IMR-90 (cell line): ENCODE measurements at regions not wholly inside any gene's neighbourhood (a gene's known extent, or its start where the extent isn't known, plus 50 kb on each side); places are given as distances from the start of the nearest gene placed in this dataset.

Source experiments
- ATAC-seq: fragments of 200-7000 bp; cut with Tn5 transposase; 2 replicates; pipeline ENCODE4 v1.9.1; 2020; ENCODE audit warnings: low read depth, mild to moderate bottlenecking, moderate library complexity
- BruUV-seq: library from RNA; stranded (reverse); fragments of 400-500 nt; replicated peaks from 2 replicates; lab custom pipeline; 2021; lab: Mats Ljungman, UMichigan
- CTCF ChIA-PET: fragments of 300-600 bp; formaldehyde crosslinking; extraction: SDS; loops from one replicate; lab custom pipeline; 2021; ENCODE audit warnings: antibody characterized with exemption; lab: Yijun Ruan, JAX
- POLR2A ChIA-PET: fragments of 300-600 bp; sonication (Branson Sonifier 250); formaldehyde crosslinking; loops from one replicate; lab custom pipeline; 2022; ENCODE audit warnings: antibody characterized with exemption; ENCODE audit not compliant: unreplicated experiment; lab: Charles Lee
- DNase-seq: peaks from one replicate; pipeline ENCODE4 v3.0.0; 2013
- H2AFZ ChIP-seq: replicated peaks from 2 replicates; pipeline ENCODE3; 2013; ENCODE audit warnings: low read length, mild to moderate bottlenecking; ENCODE audit not compliant: poor library complexity
- H2AK5ac ChIP-seq: 2 replicates; pipeline ENCODE4 v1.6.1; 2013; ENCODE audit warnings: low read depth, low read length, inconsistent platforms
- H2AK9ac ChIP-seq: replicated peaks from 2 replicates; pipeline ENCODE3; 2013; ENCODE audit warnings: mild to moderate bottlenecking, low read depth, low read length, moderate library complexity; ENCODE audit not compliant: poor library complexity
- H2BK120ac ChIP-seq: 2 replicates; pipeline ENCODE4 v1.6.1; 2013; ENCODE audit warnings: low read depth, low read length, inconsistent platforms
- H2BK15ac ChIP-seq: 3 replicates; pipeline ENCODE4 v1.6.1; 2013; ENCODE audit warnings: low read depth, low read length, inconsistent platforms
- H2BK20ac ChIP-seq: 2 replicates; pipeline ENCODE4 v1.6.1; 2013; ENCODE audit warnings: low read depth, mild to moderate bottlenecking, inconsistent platforms, low read length, moderate library complexity
- H2BK5ac ChIP-seq: 2 replicates; pipeline ENCODE4 v1.6.1; 2013; ENCODE audit warnings: mild to moderate bottlenecking, low read depth, low read length, inconsistent platforms; ENCODE audit not compliant: poor library complexity, severe bottlenecking
- H3K14ac ChIP-seq: replicated peaks from 2 replicates; pipeline ENCODE4 v1.6.1; 2013; ENCODE audit warnings: low read depth, low read length, inconsistent platforms
- H3K18ac ChIP-seq: 2 replicates; pipeline ENCODE4 v1.6.1; 2013; ENCODE audit warnings: low read depth, low read length, control low read depth
- H3K23ac ChIP-seq: 2 replicates; pipeline ENCODE4 v1.6.1; 2013; ENCODE audit warnings: low read depth, low read length, inconsistent platforms
- H3K27ac ChIP-seq: 2 replicates; pipeline ENCODE4 v1.5.1; 2013; ENCODE audit warnings: mild to moderate bottlenecking, control low read depth, low read length; ENCODE audit not compliant: insufficient read depth
- H3K27me3 ChIP-seq: 2 replicates; pipeline ENCODE4 v1.6.1; 2013; ENCODE audit warnings: low read length; ENCODE audit not compliant: control insufficient read depth, insufficient read depth
- H3K36me3 ChIP-seq: 2 replicates; pipeline ENCODE4 v1.6.1; 2013; ENCODE audit warnings: low read length, mixed read lengths; ENCODE audit not compliant: control insufficient read depth, insufficient read depth
- H3K4ac ChIP-seq: 2 replicates; pipeline ENCODE4 v1.6.1; 2013; ENCODE audit warnings: low read depth, low read length, inconsistent platforms
- H3K4me1 ChIP-seq: 2 replicates; pipeline ENCODE4 v1.6.1; 2013; ENCODE audit warnings: low read length, mixed read lengths; ENCODE audit not compliant: control insufficient read depth, insufficient read depth
- H3K4me2 ChIP-seq: 2 replicates; pipeline ENCODE4 v1.6.1; 2013; ENCODE audit warnings: low read depth, mild to moderate bottlenecking, control low read depth, low read length, moderate library complexity
- H3K4me3 ChIP-seq: 2 replicates; pipeline ENCODE4 v1.5.1; 2013; ENCODE audit warnings: low read depth, mild to moderate bottlenecking, control low read depth, low read length, moderate library complexity; ENCODE audit not compliant: insufficient read depth
- H3K56ac ChIP-seq: 2 replicates; pipeline ENCODE4 v1.6.1; 2013; ENCODE audit warnings: low read length, inconsistent platforms; ENCODE audit not compliant: insufficient read depth; ENCODE audit errors: extremely low read depth
- H3K79me1 ChIP-seq, 2 experiments: 2 replicates each; pipeline ENCODE4 v1.6.1; 2013; ENCODE audit warnings: low read length in 2 of 2, inconsistent platforms in 1 of 2, low read depth in 1 of 2
- H3K9ac ChIP-seq: 2 replicates; pipeline ENCODE4 v1.6.1; 2013; ENCODE audit warnings: low read depth, low read length, control low read depth
- H3K9me1 ChIP-seq: 2 replicates; pipeline ENCODE4 v1.6.1; 2013; ENCODE audit warnings: low read length, inconsistent platforms; ENCODE audit not compliant: insufficient read depth
- H3K9me3 ChIP-seq: 2 replicates; pipeline ENCODE4 v1.6.1; 2013; ENCODE audit warnings: low read length; ENCODE audit not compliant: control insufficient read depth, insufficient read depth
- H4K20me1 ChIP-seq: 2 replicates; pipeline ENCODE4 v1.6.1; 2013; ENCODE audit warnings: low read length, inconsistent platforms; ENCODE audit not compliant: insufficient read depth
- H4K5ac ChIP-seq: 2 replicates; pipeline ENCODE4 v1.6.1; 2013; ENCODE audit warnings: mild to moderate bottlenecking, low read depth, low read length, control low read depth
- H4K8ac ChIP-seq, 2 experiments: 2 replicates each; pipeline ENCODE4 v1.6.1; 2013; ENCODE audit warnings: low read depth in 2 of 2, low read length in 2 of 2, control low read depth in 1 of 2, inconsistent platforms in 1 of 2
- H4K91ac ChIP-seq: 2 replicates; pipeline ENCODE4 v1.6.1; 2013; ENCODE audit warnings: low read depth, low read length, inconsistent platforms; ENCODE audit not compliant: insufficient read depth
- BHLHE40 ChIP-seq: fragments of 150-350 bp; IDR thresholded peaks from 2 replicates; pipeline ENCODE4 v1.6.1; 2016; ENCODE audit warnings: mild to moderate bottlenecking, low read depth, low read length
- CHD1 ChIP-seq: IDR thresholded peaks from 2 replicates; pipeline ENCODE4 v1.6.1; 2012; ENCODE audit warnings: low read depth, low read length, improper control_type of control experiment
- MAFK ChIP-seq: IDR thresholded peaks from 2 replicates; pipeline ENCODE4 v1.6.1; 2012; ENCODE audit warnings: low read depth, low read length, improper control_type of control experiment
- MXI1 ChIP-seq: IDR thresholded peaks from 2 replicates; pipeline ENCODE4 v1.6.1; 2012; ENCODE audit warnings: low read depth, mild to moderate bottlenecking, low read length, moderate library complexity, borderline replicate concordance
- NFE2L2 ChIP-seq: fragments of 150-350 bp; IDR thresholded peaks from 2 replicates; pipeline ENCODE4 v1.6.1; 2016; ENCODE audit warnings: low read depth, mild to moderate bottlenecking, low read length
- POLR2A ChIP-seq: IDR thresholded peaks from 2 replicates; pipeline ENCODE4 v1.6.1; 2012; ENCODE audit warnings: mild to moderate bottlenecking, low read depth, low read length
- SMC3 ChIP-seq: fragments of 150-350 bp; IDR thresholded peaks from 2 replicates; pipeline ENCODE4 v1.6.1; 2016; ENCODE audit warnings: low read depth, mild to moderate bottlenecking, antibody characterized with exemption, low read length, moderate library complexity
- WGBS, 2 experiments: methylation state at CpG; one replicate each; pipeline versions ENCODE4 v1.1.5 to v1.1.7; 2013; ENCODE audit warnings: missing lambda C conversion rate in 2 of 2; ENCODE audit not compliant: insufficient read length in 1 of 2; ENCODE audit errors: extremely low coverage in 2 of 2; 5-methylcytosine and 5-hydroxymethylcytosine counted together
- dilution Hi-C: fragments of 300-500 bp; cut with HindIII; formaldehyde crosslinking; loops from one replicate; pipeline ENCODE4 v1.14.3; 2018; ENCODE audit warnings: low sequenced_read_pairs; ENCODE audit not compliant: unreplicated experiment
- in situ Hi-C: fragments of 300-500 bp; cut with MboI; formaldehyde crosslinking; loops from 3 replicates; pipeline ENCODE4 v1.14.3; 2019; ENCODE audit warnings: low sequenced_read_pairs, inconsistent platforms, mixed read lengths
- intact Hi-C: fragments of 100-400 bp; cut with micrococcal nuclease; formaldehyde crosslinking; loops from 2 replicates; pipeline ENCODE4 v1.10.0; 2022
- TF ChIP-seq, protein P1 (sequence below): fragments of 150-350 bp; IDR thresholded peaks from 2 replicates; pipeline ENCODE4 v1.6.1; 2017; ENCODE audit warnings: mild to moderate bottlenecking, antibody characterized with exemption, low read length, low read depth

GRCh38 chr18:28526196-28526595 is 349.3 kb upstream of the CDH2 start:
- Histone ChIP-seq H3K56ac (no peak overlapping the region), H3K4ac (no peak overlapping the region), H2BK120ac (no peak overlapping the region), H3K14ac (no peak overlapping the region), H3K18ac (no peak overlapping the region), H2BK5ac (no peak overlapping the region), H3K9ac (no peak overlapping the region), H3K27ac (no peak overlapping the region), H2AK5ac (no peak overlapping the region), H3K4me2 (no peak overlapping the region), H4K20me1 (no peaks in the 10 kb centered on the region), H3K9me3 (no peaks in the 10 kb centered on the region), H2BK15ac (no peak overlapping the region), H3K27me3 (no peaks in the 10 kb centered on the region), H3K4me1 (no peaks in the 10 kb centered on the region), H3K9me1 (no peaks in the 10 kb centered on the region), H2AK9ac (no peak overlapping the region), H3K4me3 (no peak overlapping the region), H3K36me3 (no peaks in the 10 kb centered on the region), H3K79me1 (no peaks in the 10 kb centered on the region), H3K23ac (no peak overlapping the region), H4K5ac (no peak overlapping the region), H2AFZ (no peak overlapping the region), H4K91ac (no peak overlapping the region), H4K8ac (no peak overlapping the region), H2BK20ac (no peak overlapping the region)
- DNase-seq (no peak), ATAC-seq (no peak)
- no TSS peak for BruUV-seq
- ChIA-PET POLR2A (no interaction called here), CTCF (no interaction called here)
- in situ Hi-C loops: no loop called here
- intact Hi-C loops: no loop called here
- dilution Hi-C loops: no loop called here
- WGBS, 2 experiments: no CpG with 5 or more reads among the region's 1 CpG
- peak; percentile 79 for TF ChIP-seq NFE2L2
- no peak for TF ChIP-seq POLR2A
- no peak for TF ChIP-seq SMC3
- TF ChIP-seq MAFK: peak; percentile 17; the same call in 1 of the 2 replicates
- TF ChIP-seq, protein P1, sequence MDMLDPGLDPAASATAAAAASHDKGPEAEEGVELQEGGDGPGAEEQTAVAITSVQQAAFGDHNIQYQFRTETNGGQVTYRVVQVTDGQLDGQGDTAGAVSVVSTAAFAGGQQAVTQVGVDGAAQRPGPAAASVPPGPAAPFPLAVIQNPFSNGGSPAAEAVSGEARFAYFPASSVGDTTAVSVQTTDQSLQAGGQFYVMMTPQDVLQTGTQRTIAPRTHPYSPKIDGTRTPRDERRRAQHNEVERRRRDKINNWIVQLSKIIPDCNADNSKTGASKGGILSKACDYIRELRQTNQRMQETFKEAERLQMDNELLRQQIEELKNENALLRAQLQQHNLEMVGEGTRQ: no peak
- no peak for TF ChIP-seq MXI1
- TF ChIP-seq BHLHE40: no peak
- TF ChIP-seq CHD1: no peak
